DMS 273 (cell line): ENCODE measurements at regions not wholly inside any gene's neighbourhood (a gene's known extent, or its start where the extent isn't known, plus 50 kb on each side); places are given as distances from the start of the nearest gene placed in this dataset.

Experiments
- DNase-seq: peaks from one replicate; lab custom pipeline; 2025; ENCODE audit not compliant: unreplicated experiment; lab: John Stamatoyannopoulos, UW

DNA sequence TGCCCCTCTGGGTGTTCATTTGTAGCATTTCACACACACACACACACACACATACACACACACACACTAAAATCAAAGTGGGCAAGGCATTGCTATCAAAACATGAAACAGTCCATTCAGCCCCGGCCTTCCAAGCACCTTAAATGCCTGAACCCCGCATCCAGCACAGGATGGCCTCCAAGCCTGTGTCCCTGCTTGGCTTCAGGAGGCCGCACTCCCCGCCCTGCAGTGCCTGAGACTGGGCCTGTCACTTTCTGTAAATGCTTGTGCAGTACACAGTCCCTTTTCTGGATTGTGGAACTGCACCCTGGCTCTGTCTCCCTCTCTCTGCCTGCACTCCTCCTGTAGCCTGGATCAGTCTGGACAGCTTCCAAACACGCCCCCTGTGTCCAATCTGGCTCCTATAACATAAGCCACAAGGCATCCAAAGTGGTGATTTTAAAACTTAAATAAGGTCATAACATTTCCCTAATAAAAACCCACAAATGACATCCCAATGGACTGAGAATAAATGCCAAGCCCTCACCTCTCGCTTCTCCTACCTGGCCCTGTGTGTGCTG lies 972.2 kb upstream of the TMEM132C start:
- DNase-seq: peak; percentile 13

- no peak for DNase-seq
Observed at GRCh38 chr12:127295630-127296029, 971.3 kb upstream of the TMEM132C start.

GRCh38 chr12:127296591-127296990 lies 970.4 kb upstream of the TMEM132C start:
- DNase-seq: no peak

DNA sequence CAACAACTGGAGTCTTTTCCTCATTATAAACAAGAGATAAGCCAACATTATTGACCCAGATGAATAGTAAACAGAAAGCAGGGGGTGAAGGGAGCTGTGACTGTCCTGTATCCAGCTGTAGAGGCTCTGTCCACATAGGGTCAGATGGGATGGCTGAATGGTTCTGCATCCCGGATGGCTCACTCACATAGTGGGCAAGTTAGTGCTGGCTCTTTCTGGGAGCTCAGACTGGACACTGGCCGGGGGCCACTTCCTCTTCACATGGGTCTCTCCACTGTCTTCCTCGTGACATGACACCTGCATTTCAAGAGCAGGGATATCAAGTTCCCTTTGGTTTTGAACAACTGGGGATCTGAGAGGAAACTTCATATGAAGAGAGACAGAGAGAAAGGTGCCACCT lies 969.6 kb upstream of the TMEM132C start:
- no peak for DNase-seq

DNA sequence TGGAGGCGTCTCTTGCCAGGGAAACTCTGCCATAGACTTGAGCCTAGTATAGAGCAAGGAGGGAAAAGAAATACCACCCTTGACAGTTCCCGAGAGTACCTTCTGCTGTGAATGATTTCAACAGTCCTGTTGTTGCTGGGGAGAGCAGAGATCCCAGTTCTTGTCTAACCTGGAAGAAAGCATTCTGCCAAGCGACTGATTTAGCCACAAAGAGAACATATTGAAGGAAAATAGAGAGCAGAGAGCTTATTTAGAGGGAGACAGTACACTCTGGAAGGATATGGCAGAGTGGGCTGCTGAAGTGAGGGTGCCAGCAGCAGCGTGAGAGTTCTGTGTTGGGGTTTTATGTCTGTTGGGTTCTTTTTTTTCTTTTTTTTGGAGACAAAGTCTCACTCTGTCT lies 966.9 kb upstream of the TMEM132C start:
- no peak for DNase-seq

DNA sequence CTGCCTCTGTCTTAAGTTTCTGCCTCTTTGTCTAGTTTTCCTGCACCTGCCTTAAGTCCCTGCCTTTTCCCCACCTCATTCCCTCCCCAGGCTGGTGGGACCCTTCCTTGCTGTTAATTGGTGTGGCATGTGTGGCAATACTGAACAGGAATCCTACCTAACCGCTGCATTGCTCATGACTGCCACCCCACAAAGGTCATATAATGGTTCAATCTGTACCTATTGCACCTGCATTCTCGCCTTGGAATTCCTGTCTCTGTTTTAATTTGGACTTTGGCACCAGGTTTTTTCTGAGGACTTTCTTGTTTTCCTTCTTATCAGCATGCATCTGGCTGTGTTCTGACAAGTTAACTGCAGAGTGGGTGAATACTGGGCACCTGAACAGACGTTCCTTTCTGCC lies 966.2 kb upstream of the TMEM132C start:
- DNase-seq: no peak

- DNase-seq: no peak
Observed at GRCh38 chr12:127301876-127302275, 965.1 kb upstream of the TMEM132C start.

GRCh38 chr12:127304751-127305725 lies 961.9 kb upstream of the TMEM132C start:
- no peak for DNase-seq

- no peak for DNase-seq
Observed at GRCh38 chr12:127306604-127307215, 960.3 kb upstream of the TMEM132C start.

GRCh38 chr12:127307528-127307927 lies 959.4 kb upstream of the TMEM132C start:
- no peak for DNase-seq

GRCh38 chr12:127308148-127308547 lies 958.8 kb upstream of the TMEM132C start:
- no peak for DNase-seq

DNA sequence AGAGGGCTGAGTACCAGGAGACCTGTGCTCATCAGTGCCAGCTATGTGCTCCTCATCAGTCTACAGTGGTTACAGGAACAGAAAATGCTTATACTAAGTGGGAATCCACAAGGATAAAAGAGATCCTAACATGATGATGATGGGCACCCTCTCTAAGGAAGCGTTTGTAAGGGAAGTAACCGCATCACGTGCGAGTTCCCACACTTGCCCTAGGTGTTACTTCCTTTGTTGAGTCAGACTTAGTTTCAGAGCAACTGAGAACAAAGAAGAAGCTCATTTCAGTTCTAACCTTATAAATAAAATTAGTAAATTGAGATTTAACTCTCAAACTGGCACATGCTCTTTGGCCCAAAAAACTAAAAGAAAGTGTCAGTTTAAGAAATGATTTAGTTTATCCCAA lies 956.4 kb upstream of the TMEM132C start:
- no peak for DNase-seq

GRCh38 chr12:127311720-127312364 lies 955.1 kb upstream of the TMEM132C start:
- no peak for DNase-seq

GRCh38 chr12:127324681-127325080 lies 942.3 kb upstream of the TMEM132C start:
- DNase-seq: no peak

DNA sequence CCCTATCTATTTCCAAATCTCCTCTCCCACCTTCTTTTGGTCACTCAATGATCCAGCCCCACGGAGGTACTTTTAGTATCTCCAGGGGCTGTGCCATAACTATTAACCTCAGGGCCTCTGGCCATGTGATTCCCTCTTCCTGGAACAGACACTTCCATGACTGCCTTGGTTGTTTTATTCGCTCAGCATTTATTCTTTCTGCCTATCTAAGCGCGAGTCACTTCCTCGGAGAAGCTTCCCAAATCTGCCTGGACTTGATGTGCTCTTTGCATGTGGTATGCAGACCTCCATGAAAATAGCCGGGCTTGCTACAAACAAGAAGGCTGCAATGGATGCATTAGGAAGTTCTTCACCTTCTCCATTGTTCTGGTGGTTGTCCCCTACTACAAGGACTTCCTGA lies 939.0 kb upstream of the TMEM132C start:
- DNase-seq: no peak

DNA sequence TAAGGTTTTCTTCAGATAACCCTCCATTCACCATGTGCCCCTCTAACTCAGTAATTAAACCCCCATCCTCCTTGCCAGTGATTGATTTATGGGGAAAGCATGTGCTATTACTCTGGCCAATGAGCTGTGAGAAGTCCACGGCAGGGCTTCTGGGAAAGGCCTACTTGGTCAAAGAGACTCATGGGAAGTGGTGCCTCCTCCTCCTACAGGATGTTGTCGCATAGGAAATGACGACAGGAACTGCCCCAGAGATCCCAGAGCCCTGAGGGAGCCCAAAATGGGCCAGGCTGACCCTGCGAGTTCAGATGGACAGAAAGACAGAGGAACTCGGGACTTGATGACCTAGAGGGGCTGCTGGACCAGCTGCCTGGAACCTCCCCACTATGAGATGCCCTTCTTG lies 938.1 kb upstream of the TMEM132C start:
- no peak for DNase-seq

DNA sequence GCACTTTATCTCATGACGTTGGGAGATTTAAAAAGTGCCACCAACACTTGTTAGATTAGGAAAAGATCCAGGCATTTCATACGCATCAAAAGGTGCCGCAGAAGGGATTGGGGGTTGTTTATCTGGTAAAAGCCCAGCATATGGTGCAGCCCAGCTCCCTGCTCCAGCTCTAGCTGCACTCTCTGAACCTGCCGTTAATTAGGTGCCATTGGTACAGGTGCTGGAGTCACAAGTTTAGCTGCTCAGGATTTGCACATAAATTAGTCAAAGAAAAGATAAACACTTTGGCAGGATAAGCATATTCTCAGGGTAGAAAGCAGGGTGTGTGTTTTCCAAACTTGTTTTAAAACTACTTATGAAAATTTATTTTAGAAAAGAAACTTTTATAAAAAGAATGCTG lies 932.6 kb upstream of the TMEM132C start:
- no peak for DNase-seq

GRCh38 chr12:127334912-127335644 lies 931.9 kb upstream of the TMEM132C start:
- DNase-seq: no peak

- DNase-seq: no peak
Observed at GRCh38 chr12:127336416-127336815, 930.6 kb upstream of the TMEM132C start.

DNA sequence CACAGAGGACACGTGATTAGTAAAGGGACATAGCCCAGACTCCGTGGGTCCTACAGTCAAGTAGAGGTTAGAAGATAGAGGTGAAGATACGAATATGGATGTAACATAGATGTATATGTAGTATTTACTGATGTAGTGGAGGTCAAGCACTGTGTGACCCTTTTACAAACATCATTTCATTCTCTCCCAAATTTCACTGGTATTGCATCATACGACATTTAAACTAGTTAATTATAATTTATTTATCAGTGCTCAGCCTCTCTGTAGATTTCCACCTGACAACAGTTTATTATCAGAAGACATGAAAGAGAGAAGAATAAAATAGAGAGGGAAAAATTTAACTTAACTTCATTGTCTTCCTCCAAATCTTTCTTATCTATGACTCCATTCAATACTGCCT lies 927.9 kb upstream of the TMEM132C start:
- no peak for DNase-seq

GRCh38 chr12:127340381-127340780 lies 926.6 kb upstream of the TMEM132C start:
- DNase-seq: no peak
